GM12865 (cell line): ENCODE measurements at regions not wholly inside any gene's neighbourhood (a gene's known extent, or its start where the extent isn't known, plus 50 kb on each side); places are given as distances from the start of the nearest gene placed in this dataset.

Experiments used
- DNase-seq: peaks from one replicate; pipeline ENCODE4 v3.0.0; 2010; ENCODE audit warnings: low read depth
- H3K4me3 ChIP-seq: 2 replicates; pipeline ENCODE4 v1.5.1; 2011; ENCODE audit warnings: mild to moderate bottlenecking, low read depth, low read length, control low read depth
- CTCF ChIP-seq: IDR thresholded peaks from 2 replicates; pipeline ENCODE4 v1.5.1; 2011; ENCODE audit warnings: low read length, control low read depth, low read depth, inconsistent platforms; ENCODE audit not compliant: insufficient read depth; ENCODE audit errors: missing control alignments

GRCh38 chr14:99057576-99058083 lies 214.4 kb downstream of the BCL11B start:
- no peak for DNase-seq
- H3K4me3 ChIP-seq = no peak overlapping the region
- no peak for TF ChIP-seq CTCF

- no peak for DNase-seq
- no peak for TF ChIP-seq CTCF
- H3K4me3 ChIP-seq = no peak overlapping the region
Observed at GRCh38 chr14:99058542-99058941, 213.5 kb downstream of the BCL11B start.

GRCh38 chr14:99062216-99062615 lies 209.8 kb downstream of the BCL11B start:
- DNase-seq = no peak
- no peak for TF ChIP-seq CTCF
- H3K4me3 ChIP-seq = no peak overlapping the region

GRCh38 chr14:99062772-99063418 lies 209.1 kb downstream of the BCL11B start:
- no peak for TF ChIP-seq CTCF
- no peak overlapping the region for H3K4me3 ChIP-seq
- no peak for DNase-seq

- TF ChIP-seq CTCF = no peak
- no peak for DNase-seq
- no peak overlapping the region for H3K4me3 ChIP-seq
Observed at GRCh38 chr14:99063620-99064225, 208.3 kb downstream of the BCL11B start.

GRCh38 chr14:99064262-99064954 lies 207.6 kb downstream of the BCL11B start:
- no peak for DNase-seq
- H3K4me3 ChIP-seq = no peak overlapping the region
- no peak for TF ChIP-seq CTCF
